Gastroesophageal sphincter (tissue), 3 donors: ENCODE measurements at regions not wholly inside any gene's neighbourhood (a gene's known extent, or its start where the extent isn't known, plus 50 kb on each side); places are given as distances from the start of the nearest gene placed in this dataset.

Experiments
- CTCF ChIP-seq, 4 experiments: fragments of 200-600 bp in 2 of 4; fragments of 450-650 bp in 2 of 4; sonication (generic) in 1 of 4; IDR thresholded peaks; one replicate each; pipeline ENCODE4 v1.5.1; 2017 to 2019; ENCODE audit warnings: antibody characterized with exemption in 4 of 4, mild to moderate bottlenecking in 2 of 4, moderate library complexity in 2 of 4
- EP300 ChIP-seq: sonication (generic); formaldehyde crosslinking; IDR thresholded peaks from one replicate; pipeline ENCODE4 v1.6.1; 2017; ENCODE audit warnings: antibody characterized with exemption, mild to moderate bottlenecking
- POLR2A ChIP-seq, 2 donors: fragments of 450-650 bp; IDR thresholded peaks; one replicate each; pipeline ENCODE4 v1.6.1; 2017; ENCODE audit warnings: antibody characterized with exemption in 2 of 2, mild to moderate bottlenecking in 2 of 2, moderate library complexity in 1 of 2
- POLR2AphosphoS5 ChIP-seq: sonication (generic); formaldehyde crosslinking; IDR thresholded peaks from one replicate; pipeline ENCODE4 v1.6.1; 2017; ENCODE audit warnings: antibody characterized with exemption

- TF ChIP-seq EP300 (no peak), CTCF (IDR thresholded peaks at IDR 0.05) (no peak), POLR2A (IDR thresholded peaks at IDR 0.05) (no peak), POLR2AphosphoS5 (no peak)
These were observed 876.8 kb upstream of the WWC1 start for GRCh38 chr5:167414611-167415010.
